B cell (primary cell): ENCODE measurements at regions not wholly inside any gene's neighbourhood (a gene's known extent, or its start where the extent isn't known, plus 50 kb on each side); places are given as distances from the start of the nearest gene placed in this dataset.

Source experiments
- ATAC-seq: fragments of 200-7000 bp; cut with Tn5 transposase; one replicate; pipeline ENCODE4 v1.10.0; 2021; ENCODE audit warnings: low read depth, mild to moderate bottlenecking, moderate number of reproducible peaks, moderate library complexity
- CTCF ChIA-PET: fragments of 350-600 bp; sonication (Branson Sonifier 250); formaldehyde crosslinking; loops from one replicate; lab custom pipeline; 2021; ENCODE audit warnings: antibody characterized with exemption, inconsistent platforms; lab: Charles Lee
- POLR2A ChIA-PET: fragments of 350-600 bp; sonication (Branson Sonifier 250); formaldehyde crosslinking; loops from one replicate; lab custom pipeline; 2021; ENCODE audit warnings: antibody characterized with exemption; lab: Charles Lee
- DNase-seq: peaks from one replicate; pipeline ENCODE4 v3.0.0; 2013
- H2AFZ ChIP-seq: 2 replicates; pipeline ENCODE4 v1.6.1; 2012; ENCODE audit warnings: mild to moderate bottlenecking, low read depth, low read length; ENCODE audit not compliant: insufficient read depth, poor library complexity, severe bottlenecking
- H3K27ac ChIP-seq, 2 donors: 1 replicate in 1 of 2; 2 replicates in 1 of 2; pipeline ENCODE4 v1.5.1; 2012 to 2013; ENCODE audit warnings: low read length in 2 of 2, mild to moderate bottlenecking in 2 of 2, moderate library complexity in 1 of 2
- H3K27me3 ChIP-seq, 4 experiments: fragments of 200-600 bp in 1 of 4; sonication (generic) in 1 of 4; replicated peaks in 1 of 4; 1 replicate in 2 of 4; 2 replicates in 2 of 4; pipeline versions ENCODE4 v1.6.1 to v1.7.0; 2013 to 2016; ENCODE audit warnings: low read length in 3 of 4, mild to moderate bottlenecking in 2 of 4, mixed read lengths in 1 of 4, moderate library complexity in 1 of 4; ENCODE audit not compliant: insufficient read depth in 4 of 4, control insufficient read depth in 3 of 4; ENCODE audit errors: control extremely low read depth in 1 of 4
- H3K36me3 ChIP-seq, 2 experiments: replicated peaks in 1 of 2; 1 replicate in 1 of 2; 2 replicates in 1 of 2; pipeline versions ENCODE4 v1.6.1 to v1.7.1; 2013; ENCODE audit warnings: low read length in 1 of 2; ENCODE audit not compliant: insufficient read depth in 2 of 2, control insufficient read depth in 1 of 2; ENCODE audit errors: control extremely low read depth in 1 of 2, extremely low read depth in 1 of 2
- H3K4me1 ChIP-seq, 2 donors: fragments of 200-600 bp in 1 of 2; sonication (generic) in 1 of 2; 1 replicate in 1 of 2; 2 replicates in 1 of 2; pipeline versions ENCODE4 v1.5.1 to v1.6.1; 2013 to 2017; ENCODE audit warnings: low read length in 2 of 2; ENCODE audit not compliant: control insufficient read depth in 2 of 2, insufficient read depth in 2 of 2
- H3K4me2 ChIP-seq: replicated peaks from 2 replicates; pipeline ENCODE3; 2012; ENCODE audit warnings: mild to moderate bottlenecking, low read depth, low read length; ENCODE audit not compliant: poor library complexity, severe bottlenecking
- H3K4me3 ChIP-seq, 5 experiments: fragments of 200-600 bp in 1 of 5; sonication (generic) in 1 of 5; 1 replicate in 3 of 5; 2 replicates in 2 of 5; pipeline versions ENCODE4 v1.5.1 to v1.7.0; 2011 to 2016; ENCODE audit warnings: low read length in 4 of 5, mild to moderate bottlenecking in 4 of 5, low read depth in 2 of 5, control low read depth in 1 of 5, moderate library complexity in 1 of 5; ENCODE audit not compliant: insufficient read depth in 1 of 5; ENCODE audit errors: control extremely low read depth in 1 of 5, extremely low read depth in 1 of 5
- H3K79me2 ChIP-seq: fragments of 200-600 bp; sonication (generic); one replicate; pipeline ENCODE4 v1.6.0; 2016; ENCODE audit warnings: low read length; ENCODE audit not compliant: control insufficient read depth, insufficient read depth
- H3K9ac ChIP-seq: fragments of 200-600 bp; sonication (generic); 2 replicates; pipeline ENCODE4 v1.6.1; 2017; ENCODE audit warnings: mild to moderate bottlenecking, low read length, moderate library complexity
- H3K9me3 ChIP-seq, 3 donors: one replicate each; pipeline versions ENCODE4 v1.6.1 to v1.7.1; 2013; ENCODE audit warnings: low read length in 2 of 3; ENCODE audit not compliant: control insufficient read depth in 2 of 3, insufficient read depth in 1 of 3; ENCODE audit errors: control extremely low read depth in 1 of 3
- H4K20me1 ChIP-seq: 2 replicates; pipeline ENCODE4 v1.6.0; 2012; ENCODE audit warnings: mild to moderate bottlenecking, low read length; ENCODE audit not compliant: insufficient read depth, control insufficient read depth, poor library complexity, severe bottlenecking
- H3K27ac Mint-ChIP-seq: one replicate; pipeline ENCODE4 v1.8.0; 2021; ENCODE audit warnings: mixed read lengths
- H3K27me3 Mint-ChIP-seq: one replicate; pipeline ENCODE4 v1.8.0; 2021; ENCODE audit warnings: mixed read lengths
- H3K4me1 Mint-ChIP-seq: one replicate; pipeline ENCODE4 v1.8.0; 2021; ENCODE audit warnings: mixed read lengths
- H3K4me3 Mint-ChIP-seq: one replicate; pipeline ENCODE4 v1.8.0; 2021; ENCODE audit warnings: mixed read lengths
- H3K9me3 Mint-ChIP-seq: one replicate; pipeline ENCODE4 v1.8.0; 2022; ENCODE audit warnings: mixed read lengths; ENCODE audit not compliant: insufficient read depth
- EZH2 ChIP-seq: IDR thresholded peaks from 2 replicates; pipeline ENCODE4 v1.6.1; 2012; ENCODE audit warnings: borderline replicate concordance, low read depth, mild to moderate bottlenecking, moderate library complexity, low read length; ENCODE audit not compliant: insufficient read depth, poor library complexity, severe bottlenecking
- WGBS: methylation state at CpG from one replicate; pipeline ENCODE4 v1.1.5; 2013; ENCODE audit warnings: missing lambda C conversion rate; ENCODE audit not compliant: insufficient coverage; 5-methylcytosine and 5-hydroxymethylcytosine counted together
- intact Hi-C: fragments of 100-400 bp; cut with micrococcal nuclease; formaldehyde crosslinking; loops from one replicate; pipeline ENCODE4 v1.10.0; 2022
- TF ChIP-seq, protein P1 (sequence below): fragments of 200-600 bp; IDR thresholded peaks from one replicate; pipeline ENCODE4 v1.8.0; 2022; ENCODE audit warnings: antibody characterized with exemption, mild to moderate bottlenecking

DNA sequence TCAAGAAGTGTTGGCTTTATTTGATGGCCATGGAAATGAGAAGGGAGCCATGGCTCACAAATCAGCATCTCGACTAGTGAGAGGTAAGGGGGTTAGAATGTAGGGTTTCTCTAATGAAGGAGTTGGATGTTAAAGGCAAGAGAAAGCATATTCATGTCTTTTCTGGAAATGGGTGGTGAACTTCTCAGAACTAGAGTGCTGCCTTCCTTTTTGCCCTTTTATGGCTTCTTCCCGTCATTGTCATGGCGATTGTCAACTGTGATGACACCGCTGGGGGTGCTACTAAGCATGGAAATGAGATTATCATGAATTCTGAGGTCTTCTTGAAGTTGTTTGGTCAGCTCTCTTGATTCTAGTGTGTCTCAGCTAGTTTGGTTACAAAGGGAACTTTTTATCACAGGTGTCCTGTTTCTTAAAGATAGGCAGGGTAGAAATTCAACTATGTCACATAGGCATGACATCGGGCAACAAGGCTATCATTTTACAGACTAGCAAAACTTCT lies 180.4 kb downstream of the LIG4 start:
- Histone ChIP-seq H3K4me1 (no peaks in the 10 kb centered on the region), H4K20me1 (no peaks in the 10 kb centered on the region), H2AFZ (no peak overlapping the region), H3K79me2 (no peaks in the 10 kb centered on the region), H3K27me3 (no peaks in the 10 kb centered on the region), H3K4me2 (no peak overlapping the region), H3K9me3 (no peaks in the 10 kb centered on the region), H3K36me3 (no peaks in the 10 kb centered on the region), H3K27ac (no peak overlapping the region), H3K4me3 (no peak overlapping the region), H3K9ac (no peak overlapping the region)
- ChIA-PET CTCF (no interaction called here), POLR2A (no interaction called here)
- H3K4me1 Mint-ChIP-seq = no peaks in the 10 kb centered on the region
- no peaks in the 10 kb centered on the region for H3K27me3 Mint-ChIP-seq
- DNase-seq = no peak
- no peaks in the 10 kb centered on the region for H3K9me3 Mint-ChIP-seq
- TF ChIP-seq EZH2 = no peak
- TF ChIP-seq, protein P1, sequence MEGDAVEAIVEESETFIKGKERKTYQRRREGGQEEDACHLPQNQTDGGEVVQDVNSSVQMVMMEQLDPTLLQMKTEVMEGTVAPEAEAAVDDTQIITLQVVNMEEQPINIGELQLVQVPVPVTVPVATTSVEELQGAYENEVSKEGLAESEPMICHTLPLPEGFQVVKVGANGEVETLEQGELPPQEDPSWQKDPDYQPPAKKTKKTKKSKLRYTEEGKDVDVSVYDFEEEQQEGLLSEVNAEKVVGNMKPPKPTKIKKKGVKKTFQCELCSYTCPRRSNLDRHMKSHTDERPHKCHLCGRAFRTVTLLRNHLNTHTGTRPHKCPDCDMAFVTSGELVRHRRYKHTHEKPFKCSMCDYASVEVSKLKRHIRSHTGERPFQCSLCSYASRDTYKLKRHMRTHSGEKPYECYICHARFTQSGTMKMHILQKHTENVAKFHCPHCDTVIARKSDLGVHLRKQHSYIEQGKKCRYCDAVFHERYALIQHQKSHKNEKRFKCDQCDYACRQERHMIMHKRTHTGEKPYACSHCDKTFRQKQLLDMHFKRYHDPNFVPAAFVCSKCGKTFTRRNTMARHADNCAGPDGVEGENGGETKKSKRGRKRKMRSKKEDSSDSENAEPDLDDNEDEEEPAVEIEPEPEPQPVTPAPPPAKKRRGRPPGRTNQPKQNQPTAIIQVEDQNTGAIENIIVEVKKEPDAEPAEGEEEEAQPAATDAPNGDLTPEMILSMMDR = no peak
- no peak for ATAC-seq
- WGBS = 82% methylated on average over 5 of the region's 5 CpGs
- intact Hi-C loops = no loop called here
- no peak overlapping the region for H3K4me3 Mint-ChIP-seq
- H3K27ac Mint-ChIP-seq = no peak overlapping the region

- whole genome bisulfite sequencing = 100% methylated on average over 1 of the region's 3 CpGs
- Mint-ChIP-seq H3K4me1 (no peaks in the 10 kb centered on the region), H3K4me3 (no peak overlapping the region), H3K9me3 (no peaks in the 10 kb centered on the region), H3K27me3 (no peaks in the 10 kb centered on the region), H3K27ac (no peak overlapping the region)
- Histone ChIP-seq H3K27me3 (no peaks in the 10 kb centered on the region), H3K4me2 (no peak overlapping the region), H2AFZ (no peak overlapping the region), H3K27ac (no peak overlapping the region), H3K4me3 (no peak overlapping the region), H3K9me3 (no peaks in the 10 kb centered on the region), H3K9ac (no peak overlapping the region), H3K4me1 (no peaks in the 10 kb centered on the region), H3K36me3 (no peaks in the 10 kb centered on the region), H4K20me1 (no peaks in the 10 kb centered on the region), H3K79me2 (no peaks in the 10 kb centered on the region)
- ChIA-PET POLR2A (no interaction called here), CTCF (no interaction called here)
- TF ChIP-seq, protein P1 = no peak
- intact Hi-C loops = no loop called here
- DNase-seq (no peak), ATAC-seq (no peak)
These were observed 181.3 kb downstream of the LIG4 start for GRCh38 chr13:108033800-108034707.
